Chondrocyte (in vitro differentiated cells): ENCODE measurements at regions not wholly inside any gene's neighbourhood (a gene's known extent, or its start where the extent isn't known, plus 50 kb on each side); places are given as distances from the start of the nearest gene placed in this dataset.

ENCODE experiments used
- DNase-seq: peaks from one replicate; pipeline ENCODE4 v3.0.0; 2021; ENCODE audit warnings: mixed read lengths, low spot score
- H3K27ac Mint-ChIP-seq: one replicate; pipeline ENCODE4 v1.8.0; 2021; ENCODE audit warnings: mild to moderate bottlenecking, moderate library complexity, mixed read lengths; ENCODE audit not compliant: unreplicated experiment
- H3K27me3 Mint-ChIP-seq: 2 replicates; pipeline ENCODE4 v1.8.0; 2021; ENCODE audit warnings: low read depth, mixed read lengths
- H3K36me3 Mint-ChIP-seq: 2 replicates; pipeline ENCODE4 v1.8.0; 2021; ENCODE audit warnings: low read depth, mixed read lengths
- H3K4me1 Mint-ChIP-seq: 2 replicates; pipeline ENCODE4 v1.8.0; 2021; ENCODE audit warnings: low read depth, mild to moderate bottlenecking, mixed read lengths
- H3K4me3 Mint-ChIP-seq: one replicate; pipeline ENCODE4 v1.8.0; 2021; ENCODE audit warnings: mild to moderate bottlenecking, moderate library complexity, mixed read lengths; ENCODE audit not compliant: unreplicated experiment
- H3K9me3 Mint-ChIP-seq: 2 replicates; pipeline ENCODE4 v1.8.0; 2021; ENCODE audit warnings: low read depth, mixed read lengths
- TF ChIP-seq, protein P1 (sequence below): fragments of 200-600 bp; sonication (generic); IDR thresholded peaks from 2 replicates; pipeline ENCODE4 v1.5.0; 2021; ENCODE audit warnings: antibody characterized with exemption, mild to moderate bottlenecking, moderate library complexity

DNA sequence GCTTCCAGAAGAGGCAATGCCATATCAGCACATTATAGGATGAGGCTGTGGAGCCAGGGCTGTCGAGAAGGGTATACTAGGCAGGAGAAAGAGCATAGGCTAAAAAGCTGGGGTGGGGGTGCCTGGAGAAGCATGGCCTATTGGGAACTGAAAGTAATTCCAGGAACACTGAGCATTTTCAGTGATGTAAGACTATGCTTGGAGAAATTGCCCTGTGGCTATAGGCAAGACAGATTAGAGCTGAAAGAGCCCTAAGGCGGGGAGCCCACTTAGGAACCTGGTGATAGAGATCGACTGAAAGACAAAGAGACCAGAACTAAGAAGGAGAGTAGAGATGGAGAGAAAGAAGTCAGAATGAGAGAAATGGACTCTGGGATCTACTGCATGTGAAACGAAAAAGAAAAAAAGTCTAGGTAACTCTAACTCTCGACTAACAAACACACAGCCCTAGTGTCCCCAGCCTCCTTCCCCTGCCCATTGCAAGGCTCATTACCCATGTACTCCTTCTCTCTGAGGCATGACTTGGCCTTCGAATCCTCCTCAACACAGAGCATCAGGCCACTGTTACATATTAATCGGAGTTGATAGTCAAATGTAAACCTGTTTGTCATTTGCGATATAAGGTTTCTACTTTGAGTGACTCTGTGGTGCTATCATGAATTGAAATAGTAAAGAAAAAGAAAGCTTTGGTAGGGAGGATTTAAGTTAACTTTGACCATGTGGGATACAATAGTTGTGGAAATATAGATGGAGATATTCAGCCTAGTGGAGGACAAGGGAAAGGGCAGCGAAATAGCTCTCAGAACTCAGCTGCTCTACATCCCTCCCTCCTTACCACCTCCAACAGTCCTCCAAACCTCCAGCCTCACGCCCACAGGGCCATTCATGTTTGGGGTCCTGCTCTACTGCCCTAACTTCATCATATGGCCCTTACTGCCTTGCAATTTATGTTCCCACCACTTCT lies 52.3 kb upstream of the BMAL1 start:
- H3K27me3 Mint-ChIP-seq, result no peaks in the 10 kb centered on the region
- no peak for DNase-seq
- no peaks in the 10 kb centered on the region for H3K9me3 Mint-ChIP-seq
- H3K4me1 Mint-ChIP-seq, result peaks cover 11% of the 10 kb centered on the region
- H3K4me3 Mint-ChIP-seq, result no peak overlapping the region
- H3K27ac Mint-ChIP-seq, result no peak overlapping the region
- TF ChIP-seq, protein P1, sequence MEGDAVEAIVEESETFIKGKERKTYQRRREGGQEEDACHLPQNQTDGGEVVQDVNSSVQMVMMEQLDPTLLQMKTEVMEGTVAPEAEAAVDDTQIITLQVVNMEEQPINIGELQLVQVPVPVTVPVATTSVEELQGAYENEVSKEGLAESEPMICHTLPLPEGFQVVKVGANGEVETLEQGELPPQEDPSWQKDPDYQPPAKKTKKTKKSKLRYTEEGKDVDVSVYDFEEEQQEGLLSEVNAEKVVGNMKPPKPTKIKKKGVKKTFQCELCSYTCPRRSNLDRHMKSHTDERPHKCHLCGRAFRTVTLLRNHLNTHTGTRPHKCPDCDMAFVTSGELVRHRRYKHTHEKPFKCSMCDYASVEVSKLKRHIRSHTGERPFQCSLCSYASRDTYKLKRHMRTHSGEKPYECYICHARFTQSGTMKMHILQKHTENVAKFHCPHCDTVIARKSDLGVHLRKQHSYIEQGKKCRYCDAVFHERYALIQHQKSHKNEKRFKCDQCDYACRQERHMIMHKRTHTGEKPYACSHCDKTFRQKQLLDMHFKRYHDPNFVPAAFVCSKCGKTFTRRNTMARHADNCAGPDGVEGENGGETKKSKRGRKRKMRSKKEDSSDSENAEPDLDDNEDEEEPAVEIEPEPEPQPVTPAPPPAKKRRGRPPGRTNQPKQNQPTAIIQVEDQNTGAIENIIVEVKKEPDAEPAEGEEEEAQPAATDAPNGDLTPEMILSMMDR, result no peak
- no peaks in the 10 kb centered on the region for H3K36me3 Mint-ChIP-seq

DNA sequence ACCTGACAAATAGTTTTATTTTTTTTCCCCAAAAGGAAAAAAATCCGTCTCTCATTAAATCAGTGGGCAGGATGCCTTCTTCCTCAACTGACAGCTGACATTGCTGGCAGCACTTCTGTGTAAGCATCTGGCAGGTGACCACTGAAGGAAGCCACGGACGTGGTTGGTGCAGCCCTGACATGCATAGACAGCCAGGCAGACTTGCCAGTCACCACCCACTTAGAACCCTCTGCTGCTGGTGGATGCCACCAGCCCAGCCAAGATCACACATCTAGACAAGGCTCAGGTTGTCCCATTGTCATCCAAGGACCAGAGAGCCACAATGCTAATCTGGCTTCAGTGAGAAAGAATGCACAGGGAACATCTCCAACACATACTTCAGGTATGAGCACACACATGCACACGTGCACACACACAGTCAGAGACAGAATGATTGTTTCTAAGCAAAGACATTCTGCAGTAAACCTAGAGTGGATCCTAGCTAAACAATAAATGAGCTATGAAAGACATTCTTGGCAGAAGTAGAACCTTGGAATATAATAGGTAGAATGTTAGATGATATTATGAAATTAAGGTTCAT lies 49.8 kb upstream of the BMAL1 start:
- H3K27me3 Mint-ChIP-seq, result no peaks in the 10 kb centered on the region
- H3K9me3 Mint-ChIP-seq, result no peaks in the 10 kb centered on the region
- TF ChIP-seq, protein P1, result no peak
- no peaks in the 10 kb centered on the region for H3K36me3 Mint-ChIP-seq
- DNase-seq, result no peak
- no peaks in the 10 kb centered on the region for H3K4me1 Mint-ChIP-seq
- H3K4me3 Mint-ChIP-seq, result no peak overlapping the region
- H3K27ac Mint-ChIP-seq, result no peak overlapping the region
